HG03558 (cell line): ENCODE measurements at regions not wholly inside any gene's neighbourhood (a gene's known extent, or its start where the extent isn't known, plus 50 kb on each side); places are given as distances from the start of the nearest gene placed in this dataset.

Source experiments
- ATAC-seq: cut with Tn5 transposase; IDR thresholded peaks from one replicate; pipeline ENCODE4 v1.9.1; 2021; ENCODE audit warnings: moderate number of reproducible peaks; ENCODE audit not compliant: unreplicated experiment; ENCODE audit errors: extremely low read depth

DNA sequence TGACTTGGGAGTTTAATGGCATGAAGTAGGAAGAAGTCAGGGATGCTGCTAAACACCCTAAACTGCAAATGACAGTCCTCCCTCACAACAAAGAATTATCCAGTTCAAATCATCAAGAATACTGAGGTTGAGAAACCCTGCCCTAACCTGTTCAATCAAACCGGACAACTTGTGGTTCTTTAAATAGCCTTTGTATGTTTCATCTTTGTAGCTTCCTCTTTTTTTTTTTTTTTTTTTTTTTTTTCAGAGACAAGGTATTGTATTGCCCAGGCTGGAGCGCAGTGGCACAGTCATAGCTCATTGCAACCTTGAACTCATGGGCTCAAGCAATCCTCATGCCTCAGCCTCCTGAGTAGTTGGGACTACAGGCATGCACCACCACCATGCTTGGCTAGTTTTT, 52.5 kb upstream of the TTC29 start:
- no peak for ATAC-seq

DNA sequence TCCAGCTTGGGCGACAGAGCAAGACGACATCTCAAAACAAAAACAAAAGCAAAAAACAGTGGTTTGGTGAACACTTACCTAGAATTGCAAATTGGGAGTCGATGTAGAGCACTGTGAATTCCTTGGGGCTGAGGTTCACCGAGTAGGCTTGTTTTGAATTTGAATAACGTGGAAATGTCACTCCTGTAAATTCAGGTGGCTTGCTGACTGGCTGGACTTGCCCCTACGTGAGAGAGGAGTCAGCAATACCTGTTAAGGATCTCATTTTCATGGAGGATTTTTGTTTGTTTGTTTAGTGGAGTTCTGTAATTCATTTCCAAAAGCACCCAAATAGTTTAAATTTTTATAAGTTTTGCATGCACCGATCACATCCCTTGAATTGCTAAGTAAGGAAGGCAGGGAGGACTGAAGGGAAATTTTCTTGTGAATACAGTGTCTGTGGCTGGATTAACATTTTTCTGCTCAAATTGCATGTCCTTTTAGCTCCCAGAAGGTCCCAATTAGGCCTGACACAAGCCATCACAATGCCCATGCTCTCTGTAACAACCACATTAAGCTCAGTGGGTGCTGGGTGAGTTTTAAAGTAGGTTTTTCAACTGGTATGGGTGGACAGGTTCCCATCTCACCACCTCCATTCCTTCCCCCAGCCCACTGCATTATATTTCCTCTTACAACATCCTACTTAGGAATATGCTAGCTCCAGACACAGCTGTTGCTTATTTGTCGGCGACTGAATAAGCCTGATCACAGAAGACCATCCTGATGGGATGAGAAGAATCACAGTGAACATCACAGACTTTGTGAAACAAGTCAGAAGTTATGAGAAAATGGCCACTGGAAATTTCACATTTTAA, 58.5 kb upstream of the TTC29 start:
- ATAC-seq, result no peak

DNA sequence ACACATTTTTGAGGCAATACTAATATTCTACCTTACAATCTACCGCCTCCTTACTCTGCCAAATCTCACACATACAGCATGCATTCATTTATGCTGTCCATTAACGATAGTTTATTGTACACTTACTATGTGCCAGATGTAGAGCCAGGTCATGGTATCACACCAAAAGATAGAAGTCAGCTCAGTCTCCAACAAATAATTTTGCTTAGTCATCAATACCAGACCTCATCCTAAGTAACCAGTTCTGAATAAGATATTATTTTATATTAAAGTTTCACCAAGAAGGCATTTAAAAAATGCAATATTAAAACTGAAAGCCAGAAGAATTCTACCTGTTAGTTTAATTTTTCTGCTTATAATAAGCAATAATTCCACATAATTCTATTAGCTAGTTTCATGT, 60.6 kb upstream of the TTC29 start:
- no peak for ATAC-seq

DNA sequence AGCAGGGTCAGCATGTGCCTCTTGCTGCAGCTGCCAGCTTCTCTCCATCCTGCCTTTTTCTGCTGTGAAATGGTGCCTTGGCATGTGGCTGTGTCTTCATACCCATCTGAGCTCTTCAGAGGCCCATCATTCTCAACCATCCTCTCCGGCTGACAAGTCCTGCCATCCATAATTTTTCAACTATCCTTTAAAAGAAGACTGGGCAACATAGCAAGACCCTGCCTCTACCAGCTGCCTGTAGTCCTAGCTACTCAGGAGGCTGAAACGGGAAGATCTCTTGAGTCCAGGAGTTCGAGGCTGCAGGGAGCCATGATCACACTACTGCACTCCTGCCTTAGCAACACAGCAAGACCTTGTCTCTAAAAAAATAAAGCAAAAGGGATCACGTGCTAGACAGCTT, 64.2 kb upstream of the TTC29 start:
- no peak for ATAC-seq

DNA sequence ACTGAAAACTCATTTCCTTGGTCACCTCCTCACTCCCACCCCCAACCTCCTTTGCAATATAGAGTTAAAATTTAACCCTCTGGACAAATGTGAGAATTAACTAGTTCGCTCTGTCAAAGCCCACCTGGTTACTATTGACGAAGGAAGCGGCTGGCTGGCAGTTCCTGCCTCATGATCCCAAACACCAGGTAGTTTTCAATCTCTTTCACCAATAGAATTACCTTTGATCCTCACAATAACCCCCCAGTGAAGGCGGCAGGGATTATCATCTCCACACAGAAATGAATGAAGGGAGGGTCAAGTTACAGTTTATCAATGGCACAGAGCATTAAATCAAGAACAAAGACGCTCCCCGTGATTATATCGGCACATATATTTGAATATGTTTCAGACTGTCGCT, 65.7 kb upstream of the TTC29 start:
- ATAC-seq, result no peak

DNA sequence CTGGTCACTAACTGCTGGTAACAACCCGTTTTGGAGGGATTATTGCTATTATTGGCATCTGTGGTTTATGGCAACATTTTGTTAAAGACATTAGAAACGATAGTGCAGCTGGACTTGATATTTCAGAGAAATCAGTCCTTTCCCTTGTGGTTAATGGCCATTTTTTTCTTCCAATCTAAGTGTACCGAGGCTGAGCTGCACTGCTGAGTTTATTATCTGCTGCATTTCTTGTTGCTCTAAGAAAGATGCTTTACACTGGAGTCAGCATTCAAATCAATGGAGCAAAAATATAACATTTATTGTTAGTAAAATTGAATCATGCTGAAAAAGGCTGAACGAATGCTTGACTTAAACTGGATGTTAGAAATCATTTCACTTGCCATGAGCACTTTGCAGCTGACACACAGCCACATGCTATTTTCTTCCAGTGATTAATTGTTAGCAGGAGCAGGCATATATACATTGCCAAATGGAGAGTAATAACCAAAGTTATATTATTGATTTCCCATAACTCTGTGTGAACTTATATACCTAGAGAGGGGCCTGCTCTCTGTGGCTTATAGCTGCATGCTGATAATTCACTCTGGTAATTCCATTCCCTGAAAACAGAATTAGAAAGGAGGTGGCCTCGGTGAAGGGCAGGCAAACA, 66.5 kb upstream of the TTC29 start:
- no peak for ATAC-seq

DNA sequence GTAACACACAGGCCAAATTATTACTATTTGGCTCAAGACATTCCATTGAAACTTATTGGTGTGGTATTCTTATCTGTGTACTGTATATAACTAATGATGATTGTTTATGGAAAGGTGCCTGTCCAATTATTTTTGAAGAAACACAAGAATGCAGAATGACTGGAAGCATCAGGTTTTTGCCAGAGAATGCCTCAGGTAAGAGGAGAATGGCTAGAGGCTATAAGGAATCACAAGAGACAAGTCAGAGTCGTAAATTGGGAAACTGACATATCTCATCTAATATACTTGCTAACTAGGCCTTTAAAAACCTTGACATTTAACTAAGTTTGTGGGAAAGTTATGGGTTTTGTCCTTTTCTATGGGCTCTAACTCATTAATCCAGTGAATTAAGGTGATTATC, 69.3 kb upstream of the TTC29 start:
- ATAC-seq, result no peak

DNA sequence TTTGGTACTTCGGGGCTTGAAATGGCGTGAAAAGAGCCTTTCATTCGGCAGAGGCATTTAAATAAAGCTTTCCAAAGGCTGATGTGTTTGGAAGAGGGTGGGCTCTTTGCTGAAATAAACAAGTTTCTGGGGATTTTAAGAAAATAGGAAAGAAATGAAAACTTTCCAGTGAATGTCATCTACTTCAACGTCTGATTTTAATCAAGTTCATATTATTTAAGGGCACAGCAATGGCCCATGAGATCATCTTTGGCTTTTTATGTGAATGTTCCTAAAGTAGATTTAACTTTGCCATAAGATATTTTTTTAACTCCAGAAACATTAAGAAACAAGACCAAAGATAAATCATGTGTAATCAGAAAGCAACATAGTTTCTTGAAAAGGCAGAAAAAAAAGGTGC, 69.8 kb upstream of the TTC29 start:
- no peak for ATAC-seq

DNA sequence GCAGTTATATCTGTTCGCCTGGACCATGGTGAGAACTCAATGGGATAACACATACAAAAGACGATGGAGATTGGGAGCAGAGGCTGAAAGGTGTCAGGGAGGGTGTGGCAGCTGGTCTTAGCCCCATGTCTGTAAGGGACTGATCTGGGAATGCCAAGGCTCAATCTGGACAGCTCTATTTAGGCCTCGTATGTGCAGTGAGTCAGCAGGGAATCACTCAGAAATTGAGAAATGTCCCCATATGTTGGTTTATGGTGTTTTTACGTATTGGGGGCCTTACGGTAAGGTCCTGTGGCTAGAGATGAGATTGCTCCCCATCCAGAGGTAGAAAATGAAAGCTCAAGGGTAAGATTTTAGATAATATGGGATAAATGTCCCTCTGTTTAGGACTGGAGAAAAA, 71.4 kb upstream of the TTC29 start:
- ATAC-seq, result no peak

DNA sequence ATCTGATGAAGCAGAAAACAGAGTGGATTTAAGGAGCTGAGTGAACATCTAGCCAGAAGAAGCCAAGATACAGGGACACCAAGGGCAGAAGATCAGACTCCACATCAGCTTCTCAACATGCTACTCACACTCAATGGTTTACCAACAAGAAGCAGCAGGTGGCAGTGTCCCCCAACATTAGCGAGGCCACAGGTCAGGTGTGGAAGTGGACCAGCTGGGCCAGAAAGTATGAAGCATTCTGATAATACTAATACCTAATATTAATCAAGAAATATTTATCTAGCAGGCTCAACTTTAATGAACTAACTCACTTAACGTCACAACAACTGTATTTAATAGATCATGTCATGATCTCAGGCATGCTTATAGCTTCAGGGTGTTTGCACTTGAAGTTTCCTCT, 73.4 kb upstream of the TTC29 start:
- ATAC-seq, result no peak

DNA sequence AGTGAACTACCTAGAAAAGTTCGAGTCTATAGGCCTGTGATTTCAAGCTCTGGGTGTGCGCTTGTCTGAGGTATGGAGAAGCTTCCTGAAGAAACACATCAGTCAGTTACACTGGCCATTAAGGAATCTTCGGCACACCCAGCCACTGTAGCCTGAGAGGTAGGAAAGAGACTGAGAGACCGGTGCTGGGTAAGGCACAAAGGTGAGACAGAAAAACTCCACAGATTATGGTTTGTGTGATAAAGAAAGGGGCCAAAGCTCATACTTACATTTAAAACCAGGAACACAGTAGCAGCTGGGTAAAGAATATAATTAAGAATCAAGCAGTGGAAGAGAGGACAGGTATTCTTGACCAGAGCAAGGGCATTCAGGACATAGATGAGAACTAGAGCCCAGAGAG, 74.8 kb upstream of the TTC29 start:
- no peak for ATAC-seq

DNA sequence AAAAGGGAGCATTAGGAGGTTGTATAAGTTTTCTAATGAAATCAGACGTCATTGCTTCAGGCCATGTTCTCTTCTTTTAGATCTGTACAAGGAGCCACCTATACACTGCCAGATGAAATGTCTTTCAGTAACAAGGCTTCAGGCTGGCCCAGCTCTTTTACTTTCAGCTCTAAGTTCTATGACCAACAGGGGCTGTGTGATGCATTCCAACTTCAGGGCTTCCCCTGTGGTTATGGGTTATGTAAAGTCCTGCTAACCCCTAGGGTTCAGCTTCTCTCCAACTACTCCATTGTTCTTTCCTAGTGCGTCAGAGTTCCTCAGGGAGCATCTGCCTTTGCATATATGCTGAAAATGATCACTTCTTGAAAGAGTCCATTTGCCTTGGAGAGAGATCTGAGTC, 79.4 kb upstream of the TTC29 start:
- ATAC-seq, result no peak

DNA sequence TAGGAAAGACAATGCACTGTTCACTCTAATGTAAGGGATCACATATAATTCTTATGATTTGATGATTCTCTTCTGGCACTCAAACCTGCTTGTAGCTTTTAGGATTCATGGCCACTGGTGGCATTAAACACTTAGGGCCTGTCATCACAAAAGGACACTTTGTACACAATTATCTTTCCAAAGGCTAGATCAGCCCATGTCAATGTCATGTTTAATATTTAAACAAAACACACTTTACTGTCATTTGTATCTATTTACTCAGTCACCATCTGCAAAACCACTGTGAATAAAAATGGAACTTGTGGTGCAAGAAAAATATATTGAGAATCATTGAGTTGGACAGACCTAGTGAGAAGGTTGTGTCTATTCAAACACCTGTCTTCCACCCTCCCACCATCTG, 83.6 kb upstream of the TTC29 start:
- ATAC-seq, result no peak

DNA sequence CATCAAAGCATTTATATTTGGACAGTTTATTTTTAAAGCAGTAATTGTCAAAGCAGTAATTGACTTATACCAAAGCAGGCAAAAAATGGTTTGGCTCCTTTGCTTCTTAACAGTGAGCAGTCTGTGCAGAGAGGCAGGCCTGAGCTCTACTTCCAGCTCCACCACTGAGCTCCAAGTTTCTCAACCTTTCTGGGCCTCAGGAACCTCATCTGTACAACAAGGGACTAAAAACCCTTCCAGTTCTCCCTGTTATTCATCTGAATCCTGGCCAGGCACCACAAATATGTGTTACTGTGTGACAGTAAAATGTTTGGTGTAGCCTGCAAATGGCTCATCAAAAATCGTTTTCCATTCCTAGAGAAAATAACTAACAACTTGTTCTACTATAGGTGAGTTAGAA, 88.7 kb upstream of the TTC29 start:
- no peak for ATAC-seq

DNA sequence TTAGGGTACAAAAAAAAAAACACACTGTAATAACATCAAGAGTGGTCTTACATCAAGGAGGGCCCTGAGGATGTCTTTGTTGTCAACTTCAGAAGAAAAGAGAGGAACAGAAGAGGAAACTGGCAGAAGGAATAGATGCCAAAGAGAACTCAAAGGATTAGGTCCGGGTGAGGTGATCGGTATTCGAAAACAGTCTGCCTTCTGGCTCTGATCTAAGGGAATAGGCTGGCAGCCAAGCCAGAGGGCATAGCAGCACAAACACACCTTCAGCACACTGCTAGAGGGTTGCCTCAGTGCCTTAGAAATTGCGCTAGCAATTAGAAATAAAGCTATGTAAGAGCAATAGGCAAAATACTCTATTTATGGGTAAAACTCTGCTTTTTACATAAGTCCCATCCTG, 91.4 kb upstream of the TTC29 start:
- ATAC-seq, result no peak

DNA sequence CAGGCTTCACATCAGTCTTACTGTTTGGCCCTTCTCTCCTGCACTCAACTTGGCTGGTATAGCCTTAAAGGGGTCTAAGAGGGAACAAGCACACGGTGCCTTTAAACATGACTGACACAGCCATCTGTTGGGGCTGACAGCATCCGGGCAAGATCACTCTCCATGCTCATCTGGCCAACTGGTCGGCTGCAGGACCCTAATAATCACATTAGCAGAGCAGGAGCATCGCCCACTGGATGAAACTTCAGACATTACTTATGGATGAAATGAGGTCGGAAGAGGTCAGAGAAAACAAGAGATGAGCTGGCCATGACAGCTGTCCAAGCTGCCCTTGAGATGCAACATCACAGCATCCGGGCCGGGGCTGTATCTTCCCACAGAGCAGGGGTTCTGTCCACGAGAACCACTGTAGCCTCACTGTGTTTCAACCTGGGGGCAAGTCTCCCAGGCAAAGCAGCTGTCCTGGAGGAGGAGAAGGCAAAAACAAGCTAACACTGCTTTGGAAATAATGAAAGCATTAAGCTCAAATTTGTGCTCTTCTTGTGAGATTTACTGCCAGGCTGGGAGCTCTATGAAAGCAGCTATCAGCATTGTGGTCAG, 94.4 kb upstream of the TTC29 start:
- no peak for ATAC-seq

DNA sequence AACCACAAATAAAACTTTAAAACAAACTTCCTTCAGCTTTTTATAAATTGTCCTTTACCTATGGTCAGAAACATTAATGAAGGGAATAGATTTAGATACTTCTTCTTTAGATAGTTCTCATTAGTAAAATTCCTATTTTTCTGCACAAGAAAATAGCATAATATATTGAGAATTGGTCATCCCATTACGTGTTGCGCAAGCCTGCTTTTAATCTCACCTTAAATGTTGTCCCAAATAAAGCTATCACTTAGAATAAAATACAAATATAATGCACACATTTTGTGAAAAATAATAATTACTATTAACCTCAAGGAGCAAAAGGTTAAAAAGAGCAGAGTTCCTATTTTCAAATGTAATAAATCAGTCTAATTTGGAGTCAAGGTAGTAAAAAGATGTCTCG, 95.2 kb upstream of the TTC29 start:
- no peak for ATAC-seq

DNA sequence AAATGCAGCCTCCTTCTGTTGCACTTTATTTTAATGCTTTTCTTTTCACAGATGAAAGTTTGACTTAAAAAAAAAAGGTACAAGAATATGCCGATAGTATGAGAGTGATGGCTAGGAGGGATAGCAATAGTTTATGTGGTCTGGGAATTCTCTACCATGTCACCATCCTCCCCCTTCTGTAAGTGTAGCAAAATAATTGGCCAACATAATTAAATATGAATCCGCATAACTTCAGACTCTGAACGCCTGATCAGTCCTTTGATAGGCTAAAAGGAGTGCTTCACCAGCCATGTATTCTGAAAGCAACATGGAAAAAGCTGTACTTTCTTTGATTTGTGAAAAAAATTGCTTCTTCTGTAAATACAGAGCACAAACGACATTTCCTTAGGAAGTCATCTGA, 95.7 kb upstream of the TTC29 start:
- no peak for ATAC-seq

DNA sequence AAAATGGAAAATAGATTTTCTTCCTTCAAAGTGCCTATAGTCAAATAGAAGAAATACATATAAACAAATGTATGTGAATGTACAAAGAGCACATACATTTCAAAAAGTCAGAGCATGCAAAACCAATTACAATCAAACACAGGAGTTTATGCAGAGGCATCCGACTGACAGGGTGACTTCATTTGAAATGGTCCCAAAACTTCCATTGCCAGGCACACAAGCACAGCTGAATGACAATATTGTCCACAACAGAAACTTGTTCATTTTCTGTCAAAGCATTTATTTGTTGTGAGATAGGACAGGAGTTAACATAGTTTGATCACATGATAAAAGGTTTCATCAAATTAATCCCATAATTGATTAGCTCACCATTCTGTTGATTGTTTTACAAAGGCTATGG, 96.4 kb upstream of the TTC29 start:
- ATAC-seq, result no peak

DNA sequence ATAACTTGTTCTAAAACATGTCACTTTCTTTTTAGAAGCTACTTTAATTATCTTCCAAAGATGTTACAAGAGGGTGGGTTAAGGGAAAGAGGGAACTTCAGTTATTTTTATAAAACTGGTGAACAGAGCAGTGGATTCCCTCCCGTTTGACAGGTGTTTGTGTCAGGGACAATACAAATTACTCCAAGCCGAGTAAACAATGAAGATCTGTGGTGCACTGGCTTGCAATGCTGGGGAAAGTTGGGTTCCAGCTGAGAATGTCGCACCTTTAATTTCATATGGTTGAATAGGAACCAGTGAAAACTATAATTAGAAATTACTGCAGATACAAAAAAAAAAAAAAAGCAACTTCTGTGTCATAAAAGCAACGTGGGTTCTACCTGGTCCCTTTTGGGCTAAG, 98.6 kb upstream of the TTC29 start:
- no peak for ATAC-seq

DNA sequence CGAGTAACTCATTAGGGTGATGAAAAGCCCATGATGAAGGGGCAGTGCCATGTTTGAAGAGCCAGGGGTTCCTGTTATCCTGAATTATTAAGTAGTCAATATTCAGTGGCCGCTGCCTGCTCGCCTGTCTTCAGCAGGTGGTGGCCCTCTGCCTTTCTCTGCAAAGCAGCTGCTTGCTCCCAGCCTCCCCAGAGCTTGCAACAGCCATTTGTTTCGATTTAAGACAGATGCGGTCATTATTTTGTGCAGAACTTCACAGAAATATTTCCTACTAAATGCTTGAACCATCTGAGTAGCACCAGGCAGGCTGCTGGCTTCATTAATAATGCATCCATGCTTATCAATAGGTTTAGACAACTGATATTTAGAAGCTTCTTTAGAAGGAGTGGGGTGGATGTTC, 104.3 kb upstream of the TTC29 start:
- ATAC-seq, result no peak

DNA sequence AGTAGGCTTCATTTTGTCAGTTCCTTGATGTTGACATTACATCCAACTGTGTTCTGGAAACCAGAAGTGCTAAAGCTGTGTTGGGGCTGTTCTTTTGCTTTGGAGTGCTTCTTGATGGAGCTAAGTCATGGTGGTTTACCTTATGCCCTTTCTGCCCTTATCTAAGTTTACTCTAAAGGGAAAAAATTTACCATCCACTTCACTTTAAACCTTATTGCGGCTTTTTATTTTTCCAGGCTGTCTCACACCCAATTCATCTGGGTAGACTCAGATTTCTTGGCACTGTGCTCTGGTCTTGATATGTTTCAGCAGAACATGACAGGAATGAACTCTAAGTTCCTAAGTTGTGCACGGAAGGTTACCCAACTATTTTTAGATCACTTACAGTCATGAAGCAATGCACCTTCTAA, 104.7 kb upstream of the TTC29 start:
- ATAC-seq, result no peak
